SK-N-SH (cell line): ENCODE measurements at regions not wholly inside any gene's neighbourhood (a gene's known extent, or its start where the extent isn't known, plus 50 kb on each side); places are given as distances from the start of the nearest gene placed in this dataset.

ENCODE experiments used
- CTCF ChIA-PET: fragments of 300-600, 350-600 bp; formaldehyde crosslinking; extraction: SDS; loops from one replicate; lab custom pipeline; 2021; lab: Yijun Ruan, JAX
- POLR2A ChIA-PET: fragments of 350-600 bp; sonication (Branson Sonifier 250); formaldehyde crosslinking; extraction: SDS; loops from one replicate; lab custom pipeline; 2020; ENCODE audit warnings: antibody characterized with exemption, inconsistent platforms; lab: Yijun Ruan, JAX
- DNase-seq: peaks from one replicate; pipeline ENCODE4 v3.0.0; 2012
- H2AFZ ChIP-seq: fragments of 200-600 bp; sonication (generic); 2 replicates; pipeline ENCODE4 v1.8.1; 2016; ENCODE audit warnings: antibody characterized with exemption, mild to moderate bottlenecking, low read depth
- H3F3A ChIP-seq: fragments of 200-600 bp; sonication (generic); replicated peaks from 2 replicates; pipeline ENCODE3; 2016; ENCODE audit warnings: antibody characterized with exemption, mild to moderate bottlenecking; ENCODE audit not compliant: insufficient read depth
- H3K27ac ChIP-seq, 2 experiments: fragments of 200-500 bp in 1 of 2; fragments of 200-600 bp in 1 of 2; sonication (Bioruptor generic) in 1 of 2; sonication (generic), shearing (Covaris generic) in 1 of 2; 2 replicates each; pipeline versions ENCODE4 v1.5.1 to v1.6.1; 2014 to 2016; ENCODE audit warnings: low read depth in 2 of 2, inconsistent platforms in 1 of 2, low read length in 1 of 2, mild to moderate bottlenecking in 1 of 2, mixed read lengths in 1 of 2
- H3K27me3 ChIP-seq: fragments of 200-600 bp; sonication (generic), shearing (Covaris generic); 2 replicates; pipeline ENCODE4 v1.6.1; 2016; ENCODE audit warnings: mixed run types; ENCODE audit not compliant: insufficient read depth
- H3K36me3 ChIP-seq, 2 experiments: fragments of 200-500 bp in 1 of 2; fragments of 200-600 bp in 1 of 2; sonication (Bioruptor generic) in 1 of 2; sonication (generic) in 1 of 2; replicated peaks in 1 of 2; 2 replicates each; pipeline versions ENCODE3 to v1.5.1; 2014 to 2016; ENCODE audit warnings: low read length in 1 of 2, mild to moderate bottlenecking in 1 of 2; ENCODE audit not compliant: insufficient read depth in 2 of 2, control insufficient read depth in 1 of 2
- H3K4me1 ChIP-seq, 2 experiments: fragments of 200-500 bp in 1 of 2; fragments of 200-600 bp in 1 of 2; sonication (Bioruptor generic) in 1 of 2; sonication (generic), shearing (Covaris generic) in 1 of 2; 2 replicates each; pipeline versions ENCODE4 v1.5.1 to v1.6.1; 2014 to 2016; ENCODE audit warnings: low read depth in 1 of 2, low read length in 1 of 2, mixed run types in 1 of 2; ENCODE audit not compliant: insufficient read depth in 2 of 2, control insufficient read depth in 1 of 2
- H3K4me2 ChIP-seq: fragments of 200-600 bp; sonication (generic), shearing (Covaris generic); 2 replicates; pipeline ENCODE4 v1.6.1; 2017; ENCODE audit warnings: mixed run types
- H3K4me3 ChIP-seq, 2 experiments: fragments of 200-500 bp in 1 of 2; fragments of 200-600 bp in 1 of 2; sonication (Bioruptor generic) in 1 of 2; sonication (generic), shearing (Covaris generic) in 1 of 2; 2 replicates each; pipeline versions ENCODE4 v1.5.1 to v1.8.1; 2014 to 2016; ENCODE audit warnings: low read depth in 2 of 2, inconsistent platforms in 1 of 2, low read length in 1 of 2, mild to moderate bottlenecking in 1 of 2, mixed read lengths in 1 of 2, moderate library complexity in 1 of 2
- H3K79me2 ChIP-seq: fragments of 200-600 bp; sonication (generic); 2 replicates; pipeline ENCODE4 v1.8.1; 2017; ENCODE audit warnings: mild to moderate bottlenecking; ENCODE audit not compliant: insufficient read depth
- H3K9ac ChIP-seq: fragments of 200-600 bp; sonication (generic); 2 replicates; pipeline ENCODE4 v1.6.1; 2017; ENCODE audit warnings: mixed run types
- H3K9me2 ChIP-seq: fragments of 200-600 bp; sonication (generic); 2 replicates; pipeline ENCODE4 v1.6.1; 2017; ENCODE audit warnings: mixed run types
- H3K9me3 ChIP-seq: fragments of 200-600 bp; sonication (generic); 2 replicates; pipeline ENCODE4 v1.6.1; 2017; ENCODE audit warnings: mixed run types, mild to moderate bottlenecking, moderate library complexity
- H4K20me1 ChIP-seq: fragments of 200-600 bp; sonication (generic); 2 replicates; pipeline ENCODE4 v1.6.1; 2017; ENCODE audit warnings: mild to moderate bottlenecking, mixed run types; ENCODE audit not compliant: insufficient read depth
- CHD2 ChIP-seq: fragments of 150-350 bp; IDR thresholded peaks from 2 replicates; pipeline ENCODE4 v1.6.1; 2018; ENCODE audit warnings: low read length; ENCODE audit not compliant: partially characterized antibody
- ELF1 ChIP-seq: IDR thresholded peaks from 2 replicates; pipeline ENCODE4 v1.4.0; 2012
- EZH2phosphoT487 ChIP-seq: fragments of 200-600 bp; sonication (generic); IDR thresholded peaks from 2 replicates; pipeline ENCODE4 v1.6.1; 2017; ENCODE audit warnings: low read depth, mixed run types, mild to moderate bottlenecking, antibody characterized with exemption, moderate library complexity, borderline replicate concordance
- FOSL2 ChIP-seq: IDR thresholded peaks from 2 replicates; pipeline ENCODE4 v1.4.0; 2012; ENCODE audit warnings: low read depth, mild to moderate bottlenecking, moderate library complexity, borderline replicate concordance
- FOXM1 ChIP-seq: IDR thresholded peaks from 2 replicates; pipeline ENCODE4 v1.4.0; 2012; ENCODE audit warnings: low read depth, mild to moderate bottlenecking
- IRF3 ChIP-seq: fragments of 150-350 bp; IDR thresholded peaks from 2 replicates; pipeline ENCODE4 v1.6.1; 2016; ENCODE audit warnings: mild to moderate bottlenecking, low read depth, low read length
- MAX ChIP-seq: IDR thresholded peaks from 2 replicates; pipeline ENCODE4 v1.4.0; 2012; ENCODE audit warnings: low read depth
- POLR2AphosphoS5 ChIP-seq: IDR thresholded peaks from 2 replicates; pipeline ENCODE4 v1.6.1; 2012; ENCODE audit warnings: low read depth, low read length
- TEAD4 ChIP-seq: IDR thresholded peaks from 2 replicates; pipeline ENCODE4 v1.4.0; 2012; ENCODE audit warnings: mild to moderate bottlenecking, borderline replicate concordance; ENCODE audit not compliant: insufficient read depth
- USF1 ChIP-seq: IDR thresholded peaks from 2 replicates; pipeline ENCODE4 v1.4.0; 2012; ENCODE audit warnings: low read depth, borderline replicate concordance
- YY1 ChIP-seq: IDR thresholded peaks from 2 replicates; pipeline ENCODE4 v1.4.0; 2012; ENCODE audit warnings: low read depth, mild to moderate bottlenecking
- WGBS: methylation state at CpG from one replicate; pipeline ENCODE4 v1.1.6; 2017; ENCODE audit warnings: low lambda C conversion rate; 5-methylcytosine and 5-hydroxymethylcytosine counted together
- TF ChIP-seq, protein P1 (sequence below): fragments of 200-600 bp; sonication (generic); IDR thresholded peaks from 2 replicates; pipeline ENCODE4 v1.6.1; 2017; ENCODE audit warnings: antibody characterized with exemption, mild to moderate bottlenecking, moderate library complexity
- TF ChIP-seq, protein P2 (sequence below): IDR thresholded peaks from 2 replicates; pipeline ENCODE4 v1.4.0; 2012; ENCODE audit warnings: low read depth, borderline replicate concordance

GRCh38 chr16:76749780-76750375, 441.1 kb upstream of the MON1B start:
- Histone ChIP-seq H3K27ac (no peak overlapping the region), H3F3A (no peaks in the 10 kb centered on the region), H3K4me1 (no peaks in the 10 kb centered on the region; a peak in 1 of 4 replicates), H3K36me3 (no peaks in the 10 kb centered on the region), H3K79me2 (no peaks in the 10 kb centered on the region), H3K9me2 (no peaks in the 10 kb centered on the region), H2AFZ (no peak overlapping the region)
- no peak for DNase-seq
- POLR2A ChIA-PET: no interaction called here
- no peak for TF ChIP-seq TEAD4
- TF ChIP-seq MAX: no peak
- TF ChIP-seq, protein P1, sequence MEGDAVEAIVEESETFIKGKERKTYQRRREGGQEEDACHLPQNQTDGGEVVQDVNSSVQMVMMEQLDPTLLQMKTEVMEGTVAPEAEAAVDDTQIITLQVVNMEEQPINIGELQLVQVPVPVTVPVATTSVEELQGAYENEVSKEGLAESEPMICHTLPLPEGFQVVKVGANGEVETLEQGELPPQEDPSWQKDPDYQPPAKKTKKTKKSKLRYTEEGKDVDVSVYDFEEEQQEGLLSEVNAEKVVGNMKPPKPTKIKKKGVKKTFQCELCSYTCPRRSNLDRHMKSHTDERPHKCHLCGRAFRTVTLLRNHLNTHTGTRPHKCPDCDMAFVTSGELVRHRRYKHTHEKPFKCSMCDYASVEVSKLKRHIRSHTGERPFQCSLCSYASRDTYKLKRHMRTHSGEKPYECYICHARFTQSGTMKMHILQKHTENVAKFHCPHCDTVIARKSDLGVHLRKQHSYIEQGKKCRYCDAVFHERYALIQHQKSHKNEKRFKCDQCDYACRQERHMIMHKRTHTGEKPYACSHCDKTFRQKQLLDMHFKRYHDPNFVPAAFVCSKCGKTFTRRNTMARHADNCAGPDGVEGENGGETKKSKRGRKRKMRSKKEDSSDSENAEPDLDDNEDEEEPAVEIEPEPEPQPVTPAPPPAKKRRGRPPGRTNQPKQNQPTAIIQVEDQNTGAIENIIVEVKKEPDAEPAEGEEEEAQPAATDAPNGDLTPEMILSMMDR: no peak
- TF ChIP-seq ELF1: no peak
- no peak for TF ChIP-seq FOXM1
- no peak for TF ChIP-seq USF1
- TF ChIP-seq, protein P2, sequence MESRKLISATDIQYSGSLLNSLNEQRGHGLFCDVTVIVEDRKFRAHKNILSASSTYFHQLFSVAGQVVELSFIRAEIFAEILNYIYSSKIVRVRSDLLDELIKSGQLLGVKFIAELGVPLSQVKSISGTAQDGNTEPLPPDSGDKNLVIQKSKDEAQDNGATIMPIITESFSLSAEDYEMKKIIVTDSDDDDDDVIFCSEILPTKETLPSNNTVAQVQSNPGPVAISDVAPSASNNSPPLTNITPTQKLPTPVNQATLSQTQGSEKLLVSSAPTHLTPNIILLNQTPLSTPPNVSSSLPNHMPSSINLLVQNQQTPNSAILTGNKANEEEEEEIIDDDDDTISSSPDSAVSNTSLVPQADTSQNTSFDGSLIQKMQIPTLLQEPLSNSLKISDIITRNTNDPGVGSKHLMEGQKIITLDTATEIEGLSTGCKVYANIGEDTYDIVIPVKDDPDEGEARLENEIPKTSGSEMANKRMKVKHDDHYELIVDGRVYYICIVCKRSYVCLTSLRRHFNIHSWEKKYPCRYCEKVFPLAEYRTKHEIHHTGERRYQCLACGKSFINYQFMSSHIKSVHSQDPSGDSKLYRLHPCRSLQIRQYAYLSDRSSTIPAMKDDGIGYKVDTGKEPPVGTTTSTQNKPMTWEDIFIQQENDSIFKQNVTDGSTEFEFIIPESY: no peak
- TF ChIP-seq EZH2phosphoT487: no peak
- no peak for TF ChIP-seq FOSL2
- TF ChIP-seq CHD2: no peak
- TF ChIP-seq YY1: no peak
- no peak for TF ChIP-seq POLR2AphosphoS5
- no peak for TF ChIP-seq IRF3
- TF ChIP-seq, all 33 proteins: peak for 0
- Histone ChIP-seq H3K27me3 (no peaks in the 10 kb centered on the region), H3K4me3 (no peak overlapping the region), H4K20me1 (no peaks in the 10 kb centered on the region), H3K4me2 (no peak overlapping the region), H3K9me3 (no peaks in the 10 kb centered on the region), H3K9ac (no peak overlapping the region)
- 40% methylated on average over 3 of the region's 3 CpGs for WGBS
- CTCF ChIA-PET: interaction anchor here (1.3 kb wide), 2 partner anchors 10 to 96 kb away, joined by 3 read pairs; no protein-coding TSS in a partner anchor
